GM12875 (cell line): ENCODE measurements at regions not wholly inside any gene's neighbourhood (a gene's known extent, or its start where the extent isn't known, plus 50 kb on each side); places are given as distances from the start of the nearest gene placed in this dataset.

ENCODE experiments used
- H3K4me3 ChIP-seq: one replicate; pipeline ENCODE4 v1.5.1; 2011; ENCODE audit warnings: low read depth, low read length, control low read depth
- CTCF ChIP-seq: IDR thresholded peaks from 2 replicates; pipeline ENCODE4 v1.5.1; 2011; ENCODE audit warnings: low read depth, mild to moderate bottlenecking, control low read depth, inconsistent platforms, low read length, moderate library complexity, borderline replicate concordance; ENCODE audit not compliant: insufficient read depth

DNA sequence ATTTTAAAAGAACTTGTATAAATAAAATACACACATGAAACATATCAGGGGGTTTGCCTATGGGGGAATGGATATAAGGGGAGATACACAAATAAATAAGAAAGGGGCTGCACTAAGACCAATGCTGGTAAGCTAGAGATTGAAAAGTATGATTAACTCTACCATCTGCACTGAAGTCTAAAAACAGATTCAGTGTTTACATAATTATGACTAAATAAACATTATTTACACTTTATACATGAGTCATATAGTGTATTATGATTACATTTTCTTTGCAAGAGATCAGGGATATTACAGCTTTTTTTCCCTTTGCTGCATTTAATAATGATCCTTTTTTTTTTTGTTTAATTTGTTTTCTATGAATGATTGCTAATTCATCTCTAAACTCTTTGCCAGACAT, 367.9 kb downstream of the TMEM38B start:
- TF ChIP-seq CTCF, result no peak
- H3K4me3 ChIP-seq, result no peak overlapping the region

DNA sequence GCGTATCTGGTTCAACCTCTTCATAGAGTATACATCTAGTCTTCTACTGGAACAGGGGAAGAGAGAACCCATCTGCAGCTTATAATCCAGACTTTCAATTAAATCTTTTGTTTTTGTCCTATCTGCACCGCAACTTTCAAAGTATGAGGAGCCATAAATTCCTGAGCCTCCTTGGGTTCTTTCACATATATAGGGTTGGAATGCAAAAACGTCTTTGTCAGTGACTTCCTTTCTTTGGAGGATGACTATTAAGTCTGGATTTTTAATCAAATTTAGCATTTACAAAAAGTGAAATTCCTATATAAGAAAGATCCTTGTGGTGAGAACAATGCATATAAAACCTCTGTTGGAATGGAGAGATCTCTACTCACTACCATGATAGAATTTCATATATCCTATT, 370.8 kb downstream of the TMEM38B start:
- TF ChIP-seq CTCF, result no peak

GRCh38 chr9:106065579-106066214, 371.4 kb downstream of the TMEM38B start:
- no peak overlapping the region for H3K4me3 ChIP-seq
- TF ChIP-seq CTCF, result no peak

More for the DNA sequence above, 370.8 kb downstream of the TMEM38B start:
- H3K4me3 ChIP-seq, result no peak overlapping the region

GRCh38 chr9:106066940-106067524, 372.7 kb downstream of the TMEM38B start:
- H3K4me3 ChIP-seq, result no peak overlapping the region
- no peak for TF ChIP-seq CTCF

DNA sequence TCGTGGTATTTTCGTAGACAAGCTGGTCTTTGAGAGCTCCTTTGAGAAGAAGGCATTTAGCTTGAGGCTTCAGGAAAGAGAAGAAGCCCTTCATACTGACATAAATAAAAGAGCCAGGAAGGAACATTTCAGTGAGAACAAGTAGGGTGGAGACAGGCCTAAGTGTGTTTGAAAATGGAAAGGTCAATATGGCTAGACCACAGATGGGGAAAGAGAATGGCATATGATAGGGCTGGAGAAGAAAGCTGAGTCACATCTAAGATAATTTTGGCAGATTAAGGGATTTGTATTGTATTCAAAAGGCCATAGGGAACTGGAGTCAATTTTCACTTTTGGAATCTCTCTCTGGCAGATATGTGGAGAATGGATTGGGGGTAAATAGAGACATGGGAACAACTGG, 374.9 kb downstream of the TMEM38B start:
- no peak overlapping the region for H3K4me3 ChIP-seq
- TF ChIP-seq CTCF, result no peak

DNA sequence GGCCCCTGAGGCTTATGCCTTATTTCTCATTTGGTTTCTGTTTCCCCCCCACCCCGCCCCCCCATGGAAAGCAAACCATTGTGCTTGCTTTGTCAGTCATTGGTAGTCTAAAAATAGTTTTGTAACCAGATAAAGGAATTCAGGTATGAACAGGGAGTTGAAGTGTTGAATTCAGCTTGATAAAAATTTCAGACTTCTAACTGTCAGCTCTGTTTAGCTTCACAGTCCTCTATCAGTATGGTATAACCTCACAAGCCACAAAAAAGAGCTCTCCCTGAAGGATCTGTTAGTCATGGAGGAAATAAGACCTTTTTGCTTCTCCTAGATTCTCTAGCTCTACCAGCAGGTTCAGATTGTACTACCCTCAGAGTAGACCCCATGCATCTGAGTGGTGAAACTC, 378.1 kb downstream of the TMEM38B start:
- H3K4me3 ChIP-seq, result no peak overlapping the region
- TF ChIP-seq CTCF, result no peak

DNA sequence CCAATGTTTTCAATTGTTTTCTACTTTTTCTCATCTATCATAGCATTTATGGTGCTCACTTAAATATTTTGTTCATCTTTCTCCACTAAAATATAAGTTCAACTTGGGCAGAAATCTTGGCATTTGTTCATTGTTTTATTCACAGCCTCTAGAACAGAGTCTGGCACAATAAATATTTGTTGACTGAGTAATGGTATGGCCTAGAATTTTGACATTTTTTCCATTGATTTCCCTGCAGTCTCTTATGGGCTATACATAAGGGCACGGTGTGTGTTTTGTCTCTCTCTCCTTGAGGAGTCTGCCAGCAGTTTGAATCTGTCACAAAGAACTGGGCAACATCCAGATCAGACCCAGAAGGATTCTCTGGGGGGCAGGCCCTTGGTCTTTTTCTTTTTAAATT, 379.7 kb downstream of the TMEM38B start:
- TF ChIP-seq CTCF, result no peak
- H3K4me3 ChIP-seq, result no peak overlapping the region
